Neural progenitor cell (in vitro differentiated cells): ENCODE measurements at regions not wholly inside any gene's neighbourhood (a gene's known extent, or its start where the extent isn't known, plus 50 kb on each side); places are given as distances from the start of the nearest gene placed in this dataset.

ENCODE experiments used
- DNase-seq: peaks from one replicate; pipeline ENCODE4 v3.0.0-alpha.2; 2016; ENCODE audit warnings: low spot score
- H2AFZ ChIP-seq: fragments of 200-600 bp; sonication (generic); replicated peaks from 2 replicates; pipeline ENCODE4 v1.6.1; 2016; ENCODE audit warnings: antibody characterized with exemption
- H3F3A ChIP-seq: fragments of 200-600 bp; sonication (generic); 2 replicates; pipeline ENCODE4 v1.6.1; 2016; ENCODE audit warnings: antibody characterized with exemption, low read depth
- H3K27ac ChIP-seq: fragments of 200-600 bp; sonication (generic); 2 replicates; pipeline ENCODE4 v1.5.1; 2016; ENCODE audit warnings: mild to moderate bottlenecking
- H3K27me3 ChIP-seq: fragments of 200-600 bp; sonication (generic); 2 replicates; pipeline ENCODE4 v1.6.1; 2016; ENCODE audit warnings: mild to moderate bottlenecking, moderate library complexity
- H3K36me3 ChIP-seq: fragments of 200-600 bp; sonication (generic); 2 replicates; pipeline ENCODE4 v1.5.1; 2016
- H3K4me1 ChIP-seq: fragments of 200-600 bp; sonication (generic); 2 replicates; pipeline ENCODE4 v1.6.1; 2016; ENCODE audit warnings: mixed run types
- H3K4me2 ChIP-seq: fragments of 200-600 bp; sonication (generic); 2 replicates; pipeline ENCODE4 v1.6.1; 2016
- H3K4me3 ChIP-seq: fragments of 200-600 bp; sonication (generic); 2 replicates; pipeline ENCODE4 v1.5.1; 2016
- H3K79me2 ChIP-seq: fragments of 200-600 bp; sonication (generic); 2 replicates; pipeline ENCODE4 v1.6.1; 2016; ENCODE audit warnings: low read depth
- H3K9ac ChIP-seq: fragments of 200-600 bp; sonication (generic); 2 replicates; pipeline ENCODE4 v1.6.1; 2016
- H3K9me3 ChIP-seq: fragments of 200-600 bp; sonication (generic); 2 replicates; pipeline ENCODE4 v1.5.1; 2016; ENCODE audit warnings: low read depth
- H4K20me1 ChIP-seq: fragments of 200-600 bp; sonication (generic); 2 replicates; pipeline ENCODE4 v1.6.1; 2016; ENCODE audit warnings: low read depth
- H3K27ac Mint-ChIP-seq: 3 replicates; pipeline ENCODE4 v1.8.0; 2021; ENCODE audit warnings: mixed read lengths
- H3K27me3 Mint-ChIP-seq: 2 replicates; pipeline ENCODE4 v1.8.0; 2022; ENCODE audit warnings: low read depth, mild to moderate bottlenecking, inconsistent platforms, moderate library complexity, mixed read lengths; ENCODE audit not compliant: insufficient read depth
- H3K36me3 Mint-ChIP-seq: 3 replicates; pipeline ENCODE4 v1.8.0; 2021; ENCODE audit warnings: mixed read lengths
- H3K4me1 Mint-ChIP-seq: 3 replicates; pipeline ENCODE4 v1.8.0; 2021; ENCODE audit warnings: mixed read lengths
- H3K4me3 Mint-ChIP-seq: 3 replicates; pipeline ENCODE4 v1.8.0; 2021; ENCODE audit warnings: mild to moderate bottlenecking, moderate library complexity, mixed read lengths
- H3K9me3 Mint-ChIP-seq: 3 replicates; pipeline ENCODE4 v1.8.0; 2020; ENCODE audit warnings: mixed read lengths
- CTCF ChIP-seq: fragments of 200-600 bp; sonication (generic); IDR thresholded peaks from 2 replicates; pipeline ENCODE4 v1.5.1; 2017; ENCODE audit warnings: antibody characterized with exemption, mild to moderate bottlenecking
- EZH2 ChIP-seq: fragments of 200-600 bp; sonication (generic); IDR thresholded peaks from 2 replicates; pipeline ENCODE4 v1.6.1; 2017; ENCODE audit warnings: antibody characterized with exemption, mild to moderate bottlenecking, moderate library complexity
- EZH2phosphoT487 ChIP-seq: fragments of 200-600 bp; sonication (generic); IDR thresholded peaks from 2 replicates; pipeline ENCODE4 v1.6.1; 2017; ENCODE audit warnings: antibody characterized with exemption

DNA sequence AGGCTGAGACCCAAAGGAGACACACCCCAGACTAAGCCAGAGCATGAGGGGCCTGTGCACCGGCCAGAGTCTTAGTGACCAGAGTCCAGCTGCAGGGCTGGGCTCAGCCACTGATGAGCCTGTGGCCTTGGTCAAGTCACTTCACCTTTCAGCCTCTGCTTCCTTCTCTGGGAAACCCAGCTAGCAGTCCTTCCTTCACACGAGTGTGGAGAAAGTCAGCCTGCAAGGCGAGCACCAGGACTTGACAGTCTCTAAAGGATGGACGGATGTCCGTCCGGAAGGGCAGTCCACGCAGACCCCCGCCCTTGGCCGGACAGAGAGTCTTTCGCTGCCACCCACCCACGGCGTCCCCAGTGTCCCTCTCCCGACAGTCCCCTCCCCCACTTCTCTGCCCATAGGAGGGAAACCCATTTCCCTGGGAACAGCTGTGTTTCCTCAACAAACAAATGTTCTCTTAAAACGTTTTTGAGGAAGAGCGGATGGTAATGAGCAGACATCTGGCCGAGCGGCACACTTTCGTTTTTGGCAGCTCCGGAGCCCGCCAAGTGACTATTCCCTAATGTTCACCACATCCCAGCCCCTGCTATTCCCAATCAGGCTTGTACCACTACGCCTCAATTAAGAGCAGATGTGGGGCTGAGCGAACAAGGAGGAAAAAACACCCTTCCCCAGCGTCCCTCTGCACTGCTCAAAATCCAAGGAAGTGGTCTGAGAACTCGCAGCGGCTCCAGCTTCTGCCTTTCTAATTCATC, 129.1 kb upstream of the SMAD3 start:
- H4K20me1 ChIP-seq: no peaks in the 10 kb centered on the region
- no peak overlapping the region for H2AFZ ChIP-seq
- H3K9me3 Mint-ChIP-seq: peaks cover 20% of the 10 kb centered on the region
- H3K9ac ChIP-seq: no peak overlapping the region
- no peak for DNase-seq
- H3K27ac Mint-ChIP-seq: no peak overlapping the region
- no peak overlapping the region for H3K4me3 Mint-ChIP-seq
- H3K4me1 ChIP-seq: peaks cover 13% of the 10 kb centered on the region
- no peak overlapping the region for H3K4me3 ChIP-seq
- H3K36me3 ChIP-seq: no peaks in the 10 kb centered on the region
- H3K79me2 ChIP-seq: no peaks in the 10 kb centered on the region
- peaks cover 2% of the 10 kb centered on the region for H3K36me3 Mint-ChIP-seq
- peaks cover 15% of the 10 kb centered on the region for H3F3A ChIP-seq
- H3K9me3 ChIP-seq: peaks cover 12% of the 10 kb centered on the region
- peaks cover 19% of the 10 kb centered on the region for H3K4me1 Mint-ChIP-seq
- H3K27me3 ChIP-seq: no peaks in the 10 kb centered on the region
- H3K4me2 ChIP-seq: no peak overlapping the region
- no peak overlapping the region for H3K27ac ChIP-seq
- TF ChIP-seq CTCF: no peak
- TF ChIP-seq EZH2phosphoT487: no peak
- TF ChIP-seq EZH2: no peak
- H3K27me3 Mint-ChIP-seq: peaks cover 7% of the 10 kb centered on the region

DNA sequence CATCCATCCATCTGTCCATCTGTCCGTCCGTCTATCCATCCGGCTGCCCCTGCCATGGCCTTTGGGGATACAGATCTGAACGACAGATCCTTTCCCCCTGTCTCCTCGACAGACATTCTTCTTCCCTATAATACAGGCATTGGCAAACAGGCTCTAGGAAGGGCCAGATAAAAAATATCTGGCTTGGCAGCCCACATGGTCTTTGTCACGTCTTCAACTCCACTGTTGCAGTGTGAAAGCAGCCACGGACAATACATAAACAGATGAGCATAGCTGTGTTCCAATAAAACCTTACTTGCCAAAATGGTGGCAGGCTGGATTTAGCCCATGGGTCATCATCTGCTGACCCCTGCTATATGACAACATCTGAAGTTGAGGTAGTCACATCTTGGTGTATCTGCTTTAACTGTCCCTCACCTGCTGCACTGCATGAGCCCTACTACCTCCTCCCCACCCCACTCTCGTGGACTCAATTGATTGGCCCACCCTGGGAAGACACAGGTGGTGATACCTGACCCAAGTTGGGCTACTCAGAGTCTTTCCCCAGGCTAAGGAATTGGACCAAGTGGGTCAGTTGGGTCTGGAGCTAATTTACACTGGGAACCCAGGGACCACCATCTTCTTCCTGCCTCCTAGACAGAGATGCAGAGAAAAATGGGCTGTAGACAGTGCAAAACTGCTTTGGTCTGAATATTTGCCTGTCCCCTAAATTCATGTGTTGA, 128.4 kb upstream of the SMAD3 start:
- TF ChIP-seq EZH2phosphoT487: no peak
- no peak for TF ChIP-seq CTCF
- no peak for TF ChIP-seq EZH2
- Histone ChIP-seq H4K20me1 (no peaks in the 10 kb centered on the region), H3K9me3 (peaks cover 12% of the 10 kb centered on the region), H3K4me1 (peaks cover 7% of the 10 kb centered on the region), H2AFZ (no peak overlapping the region), H3K27me3 (no peaks in the 10 kb centered on the region), H3K4me3 (no peak overlapping the region), H3K79me2 (no peaks in the 10 kb centered on the region), H3K9ac (no peak overlapping the region), H3F3A (peaks cover 8% of the 10 kb centered on the region), H3K36me3 (no peaks in the 10 kb centered on the region), H3K27ac (no peak overlapping the region), H3K4me2 (no peak overlapping the region)
- Mint-ChIP-seq H3K4me3 (no peak overlapping the region), H3K4me1 (peaks cover 11% of the 10 kb centered on the region), H3K36me3 (peaks cover 2% of the 10 kb centered on the region), H3K27me3 (peaks cover 7% of the 10 kb centered on the region), H3K27ac (no peak overlapping the region), H3K9me3 (peaks cover 20% of the 10 kb centered on the region)
- no peak for DNase-seq

GRCh38 chr15:66937588-66937987, 127.8 kb upstream of the SMAD3 start:
- H3K79me2 ChIP-seq: no peaks in the 10 kb centered on the region
- Mint-ChIP-seq H3K27me3 (peaks cover 6% of the 10 kb centered on the region), H3K9me3 (peaks cover 16% of the 10 kb centered on the region), H3K4me3 (no peak overlapping the region), H3K36me3 (peaks cover 2% of the 10 kb centered on the region), H3K27ac (no peak overlapping the region), H3K4me1 (peaks cover 6% of the 10 kb centered on the region)
- no peak for DNase-seq
- H3K36me3 ChIP-seq: no peaks in the 10 kb centered on the region
- H3K27me3 ChIP-seq: no peaks in the 10 kb centered on the region
- no peak overlapping the region for H3K4me3 ChIP-seq
- H3K4me1 ChIP-seq: peaks cover 1% of the 10 kb centered on the region
- H3K27ac ChIP-seq: no peak overlapping the region
- no peaks in the 10 kb centered on the region for H4K20me1 ChIP-seq
- no peak for TF ChIP-seq EZH2phosphoT487
- no peak for TF ChIP-seq EZH2
- no peak for TF ChIP-seq CTCF
- no peak overlapping the region for H3K4me2 ChIP-seq
- H3K9ac ChIP-seq: no peak overlapping the region
- H2AFZ ChIP-seq: no peak overlapping the region
- peaks cover 12% of the 10 kb centered on the region for H3K9me3 ChIP-seq
- H3F3A ChIP-seq: peaks cover 2% of the 10 kb centered on the region
